AG08395 (cell line): ENCODE measurements at regions not wholly inside any gene's neighbourhood (a gene's known extent, or its start where the extent isn't known, plus 50 kb on each side); places are given as distances from the start of the nearest gene placed in this dataset.

Experiments
- DNase-seq: peaks from one replicate; pipeline ENCODE4 v3.0.0; 2012; ENCODE audit warnings: mixed read lengths, low spot score

DNA sequence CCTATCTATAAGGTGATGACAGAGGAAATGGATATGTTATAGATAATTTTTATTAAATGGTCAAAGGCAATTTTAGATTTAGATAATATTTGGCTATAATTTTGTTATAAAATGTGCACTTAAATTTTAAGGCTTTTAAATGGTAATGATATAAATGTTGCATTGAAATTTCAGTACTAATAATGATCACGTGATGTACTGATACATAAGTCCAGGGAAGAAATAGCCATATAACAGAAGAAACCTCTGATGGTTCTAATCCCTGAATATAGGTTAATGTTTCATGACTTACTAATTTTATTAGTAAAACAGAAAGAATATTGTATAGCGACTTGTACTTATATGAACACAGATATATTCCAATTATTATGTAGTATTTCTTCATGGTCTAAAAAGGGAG is 211.9 kb downstream of the SOCS6 start:
- DNase-seq, result no peak

DNA sequence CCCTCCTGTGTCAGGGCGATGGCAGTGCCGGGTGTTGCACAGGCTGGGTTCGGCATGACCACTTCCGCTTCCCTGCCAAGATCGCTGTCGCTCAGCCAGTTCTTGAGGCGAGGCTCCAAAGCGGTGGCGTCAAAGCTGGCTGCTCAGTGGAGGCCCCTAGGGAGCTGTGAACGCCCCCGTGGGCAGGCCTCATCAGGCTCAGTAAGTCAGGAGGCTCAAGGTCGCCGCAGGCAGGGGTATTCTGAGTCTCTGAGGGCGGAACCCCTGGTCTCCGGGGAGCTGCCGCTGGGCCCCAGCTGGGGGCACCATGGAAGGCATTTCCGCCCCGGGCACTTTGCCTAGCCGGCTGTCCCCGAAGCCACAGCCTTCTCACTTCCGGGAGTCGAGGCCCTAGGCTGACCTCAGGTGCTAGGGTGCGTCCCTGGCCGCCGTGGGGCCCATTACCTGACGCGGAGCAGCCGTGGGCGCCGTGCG is 210.4 kb downstream of the SOCS6 start:
- DNase-seq, result no peak

DNA sequence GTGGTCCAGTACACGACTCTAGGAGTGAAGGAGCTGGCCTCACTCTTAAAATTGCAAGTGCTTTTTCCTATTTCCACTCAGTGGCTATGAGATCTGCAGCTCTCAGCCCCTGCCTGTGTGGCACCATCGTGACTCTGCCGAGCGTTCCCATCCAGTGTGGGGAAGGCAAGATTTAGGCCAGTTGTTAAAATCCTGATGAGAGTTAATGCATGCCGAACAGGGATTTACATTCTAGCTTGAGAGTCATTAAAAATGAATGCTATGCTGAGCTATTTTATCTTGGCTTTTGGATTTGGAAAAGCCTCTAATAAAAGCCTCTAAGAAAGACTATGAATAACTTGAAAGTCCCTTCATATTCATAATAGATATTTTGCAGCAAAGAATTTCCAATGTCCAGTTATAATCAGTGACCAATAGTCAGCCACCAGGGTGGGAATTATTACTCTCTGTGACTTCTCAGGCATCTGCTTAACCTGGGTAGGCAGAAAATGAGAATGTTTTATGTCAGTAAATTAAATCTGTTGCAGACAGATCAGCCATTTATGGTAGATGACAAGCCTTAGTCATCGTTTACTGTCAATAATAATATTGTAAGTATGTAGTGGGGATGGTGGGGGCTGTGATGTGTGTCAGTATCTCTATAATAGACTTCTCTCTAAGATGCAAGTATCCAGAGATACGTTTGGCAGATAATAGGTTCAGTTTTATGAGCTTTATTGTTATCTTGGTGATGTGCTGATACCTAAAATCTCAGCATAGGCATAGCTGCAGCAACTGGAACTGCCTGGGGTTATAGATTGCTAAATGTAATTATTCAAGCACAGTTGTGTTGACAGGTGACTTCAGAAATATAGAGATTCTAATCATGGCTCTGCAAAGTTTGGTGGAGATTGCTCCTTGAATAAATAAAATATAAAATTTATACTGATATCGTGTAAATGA is 207.8 kb downstream of the SOCS6 start:
- no peak for DNase-seq

DNA sequence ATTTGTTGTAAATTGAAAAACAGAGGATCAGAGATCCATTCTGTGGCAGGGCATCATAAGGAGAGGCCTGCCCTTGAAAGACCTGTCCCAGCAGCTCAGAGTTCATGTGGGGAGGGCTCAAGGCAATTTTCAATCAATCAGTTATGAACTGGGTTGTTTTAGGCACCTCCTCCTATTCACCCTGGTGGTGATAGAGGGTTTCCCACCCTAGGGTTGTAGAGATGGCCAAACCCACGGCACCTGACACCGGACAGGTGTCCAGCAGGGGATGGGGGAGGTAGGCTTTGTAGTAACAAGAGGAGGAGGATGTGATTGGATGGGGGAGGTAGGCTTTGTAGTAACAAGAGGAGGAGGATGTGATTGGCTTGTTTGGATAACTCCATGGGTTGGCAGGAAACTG is 205.7 kb downstream of the SOCS6 start:
- DNase-seq, result no peak

DNA sequence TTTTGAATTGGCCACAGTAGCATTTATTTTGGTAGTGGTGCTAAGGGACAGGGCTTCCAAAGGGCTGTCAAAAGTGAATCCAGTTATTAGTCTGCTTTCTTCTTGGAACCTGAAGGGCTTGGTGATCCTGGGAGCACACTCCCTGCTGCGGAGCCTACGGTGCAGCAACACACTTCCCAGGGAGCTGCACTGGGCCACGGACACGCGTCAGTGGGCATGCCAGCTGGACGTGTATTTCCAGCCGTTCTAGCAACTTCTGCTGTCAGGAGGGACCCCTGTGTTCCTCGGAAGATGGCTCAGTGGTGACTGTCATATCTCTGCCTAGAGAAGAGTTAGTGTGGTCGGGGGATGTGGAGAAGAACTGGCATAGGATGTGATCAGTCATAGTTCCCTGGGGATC is 204.6 kb downstream of the SOCS6 start:
- no peak for DNase-seq

DNA sequence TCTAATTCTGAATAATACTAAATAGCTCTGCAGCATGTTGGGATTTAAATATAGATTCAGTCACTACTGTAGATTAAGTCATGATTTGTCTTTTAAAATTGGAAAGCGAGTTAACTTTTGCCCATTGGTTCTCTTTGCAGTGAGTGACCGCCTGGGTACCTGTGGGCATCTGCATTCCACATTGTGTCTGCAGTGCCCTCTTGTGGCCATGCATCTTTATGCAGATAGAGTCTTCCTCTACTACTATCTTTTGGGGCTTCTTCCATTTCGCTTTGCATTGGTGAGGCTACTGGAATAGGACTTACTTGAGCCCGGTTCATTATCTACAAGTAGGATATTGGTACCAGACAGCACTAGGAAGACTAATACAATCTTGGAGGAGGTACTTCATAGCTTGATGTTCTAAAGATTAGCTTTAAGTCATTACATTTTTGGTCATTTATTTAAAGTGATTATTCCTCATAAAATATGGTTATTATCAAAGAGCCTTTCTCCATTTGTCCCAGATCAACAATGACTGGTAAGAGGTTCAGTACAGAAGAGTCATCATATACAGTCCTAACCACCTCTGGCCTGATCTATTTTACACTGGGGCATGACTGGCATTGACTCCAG is 203.0 kb downstream of the SOCS6 start:
- DNase-seq, result peak; percentile 61

DNA sequence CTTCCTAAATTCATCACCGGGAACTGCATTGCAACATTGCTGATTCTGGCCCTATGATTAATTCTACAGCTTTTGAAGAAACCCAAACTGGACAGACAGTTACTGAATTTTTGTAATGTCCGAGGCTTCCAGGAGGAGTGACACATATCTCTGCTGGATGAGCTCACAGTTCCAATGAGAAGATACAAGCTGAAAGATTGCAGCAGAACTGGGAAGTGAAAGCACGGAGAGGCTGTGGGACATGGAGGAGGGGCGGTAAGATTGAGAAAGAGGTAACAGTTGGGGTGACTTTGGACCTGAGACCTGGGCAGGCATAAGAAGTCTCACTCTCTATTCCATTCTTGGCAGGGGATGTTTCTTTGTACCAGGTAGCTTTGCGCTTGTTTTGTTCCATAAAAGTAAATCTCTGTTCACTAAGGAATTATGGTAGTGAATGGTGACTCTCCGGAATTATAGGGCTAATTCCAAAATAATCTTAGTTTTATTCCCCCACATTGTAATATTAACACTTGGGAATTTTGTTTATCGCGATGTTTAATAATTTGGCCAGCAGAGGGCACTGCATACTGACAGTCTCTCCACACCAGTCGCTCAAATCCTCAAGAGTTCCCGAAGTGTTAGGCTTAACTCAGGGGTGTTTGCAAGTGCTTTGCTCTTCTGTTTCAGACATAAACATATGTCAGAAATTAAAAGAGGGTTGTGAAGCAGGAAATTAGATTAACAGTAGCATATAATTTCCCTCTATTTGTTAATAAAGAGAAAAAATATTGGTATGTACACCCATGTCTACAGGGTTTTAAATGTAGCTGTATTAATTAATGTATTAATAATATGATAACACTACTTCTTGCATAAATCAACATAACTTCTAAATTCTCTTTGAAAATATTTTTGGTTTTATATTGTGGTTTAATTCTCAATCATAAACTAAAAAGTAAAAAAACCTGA is 201.4 kb downstream of the SOCS6 start:
- peak; percentile 48 for DNase-seq

DNA sequence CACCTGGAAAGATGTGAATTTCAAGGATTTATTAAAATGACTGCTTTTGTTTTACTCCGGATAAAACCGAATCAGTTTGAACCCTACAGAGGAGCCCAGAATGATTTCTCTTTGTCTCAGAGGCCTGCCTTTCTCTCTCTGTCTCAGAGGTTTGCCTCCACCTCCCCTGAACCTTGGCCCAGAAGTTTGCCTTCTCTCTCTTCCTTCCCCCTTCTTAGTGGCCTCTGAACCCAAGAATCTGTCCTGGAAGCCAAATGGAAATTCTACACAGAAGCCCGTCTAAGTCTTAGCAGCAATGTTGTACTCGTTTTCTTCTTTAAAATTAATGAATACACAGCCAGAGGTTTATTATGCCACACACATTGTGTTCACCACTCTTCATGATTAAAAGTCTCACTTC is 200.7 kb downstream of the SOCS6 start:
- no peak for DNase-seq

DNA sequence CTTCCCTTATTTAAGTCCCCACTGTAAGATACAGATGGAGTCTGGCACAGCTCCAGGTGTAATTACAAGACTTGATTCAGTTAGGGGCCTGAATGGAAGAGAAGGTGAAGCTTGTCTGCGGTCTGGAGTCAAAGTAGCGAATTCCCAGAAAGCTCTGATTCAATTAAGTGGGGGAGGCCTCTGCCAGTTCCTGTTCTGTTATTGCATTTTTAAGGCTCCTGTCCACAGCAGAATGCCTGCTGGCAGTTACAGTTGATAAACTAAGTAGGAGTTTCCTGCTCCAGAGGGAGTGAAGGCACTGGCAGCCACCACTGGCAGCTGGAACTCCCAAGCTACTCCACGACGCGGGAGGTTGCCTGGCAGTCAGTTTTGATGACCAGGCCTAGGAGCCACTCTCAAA is 181.1 kb downstream of the SOCS6 start:
- DNase-seq, result no peak

DNA sequence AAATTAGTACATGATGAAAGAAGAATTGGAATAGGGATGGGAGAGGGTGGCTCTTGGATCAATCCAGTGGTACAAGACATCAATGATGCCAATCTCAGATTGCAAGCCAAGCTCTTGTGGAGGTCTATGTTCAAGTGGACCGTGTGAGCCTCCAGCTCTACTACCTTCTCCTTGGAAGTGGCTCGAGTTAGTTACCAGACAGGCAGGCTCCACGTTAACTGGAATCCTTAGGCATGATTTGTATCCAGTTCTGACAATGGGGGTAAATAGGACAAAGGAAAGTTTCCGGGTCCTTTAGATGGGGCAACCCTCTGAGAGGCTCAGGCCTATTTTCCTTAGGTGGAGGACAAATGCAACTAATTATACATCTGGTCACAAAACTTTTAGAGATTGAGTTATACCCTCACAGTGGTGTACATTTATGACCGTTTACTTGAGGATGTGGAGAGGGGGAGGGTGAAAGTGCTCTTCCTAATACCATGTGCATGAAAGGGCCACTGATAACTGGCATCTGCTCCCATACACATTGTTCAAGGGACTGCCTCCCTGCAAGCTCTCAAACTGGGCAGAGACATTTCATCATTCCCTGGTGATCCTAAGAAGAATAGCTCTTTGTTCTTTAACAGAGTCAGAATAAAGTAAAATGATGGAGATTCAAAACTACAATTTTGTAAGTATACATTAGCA is 180.2 kb downstream of the SOCS6 start:
- no peak for DNase-seq

DNA sequence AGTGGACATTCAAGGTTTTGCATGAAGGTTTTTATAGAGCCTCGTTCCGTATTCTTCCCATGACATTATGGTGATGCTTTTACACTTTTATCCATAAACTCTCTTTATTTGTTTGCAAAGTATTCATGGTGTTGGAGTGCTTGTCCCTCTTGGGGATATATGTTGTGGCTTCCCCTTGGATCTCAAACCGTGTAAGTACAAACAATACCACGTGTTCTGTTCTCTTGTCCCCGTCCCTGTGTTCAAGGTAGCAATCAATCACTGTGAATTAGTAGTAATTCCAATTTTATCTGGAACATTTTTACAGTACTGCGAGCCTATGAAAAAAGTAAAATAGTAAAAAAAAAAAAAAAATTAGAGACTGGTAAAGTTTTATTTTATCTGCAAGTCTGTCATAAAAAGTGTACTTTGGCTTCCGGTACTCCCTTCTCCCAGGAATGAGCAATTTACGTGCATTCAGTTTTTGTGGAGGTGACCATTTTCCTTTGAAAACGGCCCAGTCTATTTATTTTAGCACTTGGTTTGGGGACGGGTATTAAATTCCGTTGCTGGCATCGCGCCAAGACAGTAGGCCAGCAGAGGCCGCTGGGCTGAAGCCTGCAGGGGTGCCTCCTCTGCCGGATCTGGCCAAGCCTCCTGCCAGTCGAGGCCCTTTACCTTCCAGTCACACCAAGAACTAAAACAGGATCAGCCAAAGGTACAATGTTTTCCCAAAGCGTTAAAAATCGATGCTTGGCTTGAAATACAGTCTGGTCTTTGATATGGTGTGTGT is 175.7 kb downstream of the SOCS6 start:
- DNase-seq, result peak; percentile 71

DNA sequence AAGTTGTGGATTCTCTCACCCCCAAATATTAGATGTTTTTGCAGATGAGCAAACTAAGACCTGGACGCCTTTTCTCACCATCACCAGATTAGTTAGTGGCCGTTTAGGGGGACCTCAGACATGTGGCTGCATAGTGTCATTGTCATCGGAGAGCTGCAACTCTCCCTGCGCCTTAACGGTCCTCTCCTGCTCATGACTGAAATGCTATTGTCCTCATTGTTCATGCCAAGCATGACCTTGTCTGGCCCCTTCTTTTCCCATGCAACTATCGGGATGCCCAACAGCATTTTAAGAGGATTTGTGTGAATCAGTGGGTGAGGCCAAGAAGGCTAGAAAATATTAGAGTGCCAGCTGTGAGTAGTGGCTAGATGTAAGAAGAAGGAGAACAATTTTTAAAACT is 174.2 kb downstream of the SOCS6 start:
- DNase-seq, result no peak

DNA sequence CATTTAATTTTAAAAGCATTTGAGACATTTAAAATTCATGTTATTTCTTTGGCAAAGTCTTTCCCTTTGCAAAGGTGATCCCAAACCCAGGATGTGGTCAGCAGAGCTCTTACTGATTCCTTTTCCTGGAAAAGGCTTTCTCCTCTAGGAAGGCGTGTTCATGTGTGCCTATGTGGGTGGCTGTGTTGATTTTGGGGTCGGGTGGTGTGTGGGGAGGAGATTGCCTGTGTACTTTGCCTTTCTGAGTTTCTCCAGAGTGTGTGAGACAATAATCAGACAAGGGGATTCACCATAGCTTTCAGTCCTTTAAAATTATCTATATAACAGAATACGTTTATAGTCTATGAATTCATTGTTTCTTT is 173.2 kb downstream of the SOCS6 start:
- no peak for DNase-seq

DNA sequence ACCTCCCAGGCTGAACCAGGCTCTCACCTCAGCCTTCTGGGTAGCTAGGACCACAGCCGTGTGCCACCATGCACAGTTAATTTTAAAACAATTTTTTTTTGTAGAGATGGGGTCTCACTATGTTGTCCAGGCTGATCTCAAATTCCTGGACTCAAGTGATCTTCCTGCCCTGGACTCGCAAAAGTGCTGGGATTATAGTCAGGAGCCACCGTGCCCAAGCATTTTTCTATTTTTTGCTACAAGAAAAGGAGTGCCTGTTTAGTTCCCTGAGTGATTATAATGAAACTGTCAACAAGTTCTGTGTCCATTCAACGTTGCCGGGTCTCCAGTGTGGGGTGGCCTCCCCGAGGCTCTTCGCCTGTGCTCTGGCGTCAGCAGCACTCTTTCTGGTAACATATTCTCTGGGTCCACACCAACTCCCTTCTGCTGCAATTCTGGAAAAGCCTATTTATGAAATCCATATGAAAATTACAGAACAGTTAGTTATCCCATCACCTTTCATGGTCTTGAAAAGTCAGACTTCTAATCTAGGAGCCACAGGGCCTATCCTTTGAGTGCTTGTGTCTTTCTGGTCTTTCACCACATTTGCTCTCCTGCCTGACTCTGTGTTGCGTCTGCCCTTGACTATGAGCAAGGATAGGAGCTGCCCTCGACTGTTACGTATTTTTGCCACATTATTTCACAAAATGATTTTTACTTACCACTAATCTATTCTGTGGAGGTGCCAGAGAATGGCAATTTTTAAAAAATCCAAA is 172.7 kb downstream of the SOCS6 start:
- no peak for DNase-seq

DNA sequence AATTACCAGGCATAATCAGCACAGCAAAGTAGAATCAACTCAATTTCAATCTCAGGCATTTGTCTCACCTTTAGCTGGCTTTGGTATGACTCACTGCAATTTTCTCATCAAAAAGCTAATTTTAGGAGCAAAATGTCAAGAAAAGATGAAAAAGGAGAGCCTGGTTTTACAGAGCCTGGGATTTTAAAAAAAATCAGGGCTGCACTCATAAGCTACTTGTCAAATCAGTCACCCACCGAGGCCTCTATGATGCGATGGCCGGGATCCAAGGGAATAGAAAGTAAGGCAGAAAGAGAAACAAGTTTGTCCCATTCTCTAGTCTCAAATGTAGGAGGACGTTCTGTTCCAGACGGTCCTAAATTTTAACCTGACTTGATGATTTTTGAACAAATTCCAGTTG is 170.9 kb downstream of the SOCS6 start:
- no peak for DNase-seq

DNA sequence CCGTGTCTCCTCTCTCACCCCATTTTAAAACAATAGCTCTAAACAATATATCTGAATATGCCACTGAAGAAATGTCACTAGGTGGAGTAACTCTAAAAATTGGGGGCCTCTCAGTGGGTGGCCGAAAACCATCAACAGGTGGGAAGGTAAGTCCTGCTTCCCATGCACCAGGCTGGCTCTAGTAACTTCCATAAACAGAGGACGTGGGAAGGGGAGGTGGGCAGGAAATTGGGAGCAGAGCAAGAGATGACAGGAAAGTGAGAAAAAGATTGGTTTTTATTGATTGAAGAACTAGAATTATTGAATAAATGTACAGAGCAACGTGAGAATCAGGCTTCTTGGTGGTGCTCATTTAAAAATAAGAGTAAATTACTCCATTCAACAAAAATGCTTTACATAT is 170.4 kb downstream of the SOCS6 start:
- no peak for DNase-seq

DNA sequence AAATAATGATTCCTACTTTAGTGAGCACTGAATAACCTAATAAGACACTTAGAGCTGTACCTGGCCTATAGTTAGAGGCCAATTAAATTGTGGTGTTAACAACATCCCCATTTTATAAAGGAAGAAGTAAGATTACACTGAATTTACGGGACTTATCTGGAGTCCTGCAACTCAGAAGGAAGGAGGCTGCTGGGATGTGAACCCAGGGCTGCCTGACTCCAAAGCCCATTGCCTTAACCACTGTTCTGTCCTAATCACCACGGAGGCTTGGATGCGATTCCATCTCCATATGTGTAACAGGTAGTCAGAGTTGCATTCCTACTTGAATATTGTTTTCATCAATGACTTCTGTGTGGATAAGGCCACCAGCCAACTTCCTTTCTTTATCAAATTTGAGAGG is 168.9 kb downstream of the SOCS6 start:
- DNase-seq, result no peak

DNA sequence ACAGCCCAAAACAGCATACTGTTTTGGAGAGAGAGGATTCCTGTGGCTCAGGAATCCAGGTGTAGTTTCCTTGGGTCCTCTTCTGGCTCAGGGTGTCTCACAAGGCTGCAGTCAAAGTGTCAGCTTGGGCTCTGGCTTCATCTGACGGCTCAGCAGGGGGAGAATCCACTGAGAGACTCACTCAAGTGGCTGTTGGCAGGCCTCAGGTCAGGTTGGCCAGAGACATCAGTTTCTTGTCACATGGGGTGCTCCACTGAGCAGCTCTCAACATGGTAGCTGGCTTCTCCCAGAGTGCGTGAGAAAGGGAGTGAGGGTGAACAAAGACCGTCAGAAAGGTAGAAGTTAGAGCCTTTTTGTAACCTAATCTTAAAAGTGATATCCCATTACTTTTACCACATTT is 168.4 kb downstream of the SOCS6 start:
- no peak for DNase-seq

DNA sequence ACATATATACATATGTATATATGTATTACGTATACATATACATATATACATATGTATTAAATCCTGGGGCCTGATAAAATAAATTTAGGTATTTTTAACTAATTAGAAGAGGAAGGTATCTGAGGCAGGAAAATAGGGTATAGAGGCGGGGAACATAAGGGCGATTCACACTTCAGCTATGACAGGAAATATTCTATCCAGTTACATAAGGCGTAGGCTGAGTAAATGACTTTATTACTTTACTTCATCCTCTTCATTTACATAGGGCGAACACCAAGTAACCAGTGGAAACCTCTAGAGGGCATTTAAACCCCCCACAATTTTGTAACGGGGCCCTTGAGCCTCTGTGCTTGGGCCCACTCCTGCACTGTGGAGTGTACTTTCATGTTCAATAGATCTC is 167.5 kb downstream of the SOCS6 start:
- DNase-seq, result no peak

DNA sequence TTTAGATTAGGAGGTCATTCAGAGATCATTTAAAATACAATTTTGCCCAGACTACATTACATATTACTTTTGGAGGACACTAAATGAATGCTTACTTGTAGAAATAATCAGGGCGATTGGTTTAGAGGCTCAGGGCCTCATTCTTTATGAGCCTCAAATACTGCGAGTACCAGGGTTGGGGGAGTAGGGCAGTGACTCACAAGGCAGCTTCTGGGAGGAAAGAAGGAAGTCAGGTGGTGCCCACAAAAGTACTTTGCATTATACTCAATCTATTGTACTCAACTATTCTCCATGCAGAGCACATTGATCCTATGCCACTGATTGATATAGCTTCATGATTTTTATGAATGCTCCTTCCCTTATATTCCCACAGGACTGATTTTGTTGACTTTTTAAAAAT is 166.9 kb downstream of the SOCS6 start:
- no peak for DNase-seq
